ENCODE measurements at regions not wholly inside any gene's neighbourhood (a gene's known extent, or its start where the extent isn't known, plus 50 kb on each side); places are given as distances from the start of the nearest gene placed in this dataset.

GRCh38 chrX:144732588-144732987 lies 514.7 kb upstream of the SPANXN1 start:
- Histone ChIP-seq H3K4me2 (ENCODE audit: low read length) (no peak overlapping the region), H3K9ac (ENCODE audit: low read length) (no peak overlapping the region), H2AFZ (ENCODE audit: low read depth, low read length, poor library complexity, severe bottlenecking) (no peak overlapping the region), H3K36me3 (ENCODE audit: control insufficient read depth in 1 of 2, insufficient read depth in 2 of 2, low read length in 2 of 2) (no peaks in the 10 kb centered on the region), H3K4me1 (ENCODE audit: control insufficient read depth in 1 of 2, insufficient read depth in 2 of 2, low read length in 2 of 2) (no peaks in the 10 kb centered on the region), H3K27me3 (ENCODE audit: insufficient read depth, low read length) (no peaks in the 10 kb centered on the region), H3K27ac (ENCODE audit: low read depth, low read length) (no peak overlapping the region), H4K20me1 (ENCODE audit: insufficient read depth) (no peaks in the 10 kb centered on the region), H3K4me3 (replicated peaks in 1 of 2; ENCODE audit: low read depth in 1 of 2, low read length in 2 of 2) (no peak overlapping the region), H3K79me2 (ENCODE audit: insufficient read depth, low read length) (no peaks in the 10 kb centered on the region), H3K9me2 (ENCODE audit: insufficient read depth) (no peaks in the 10 kb centered on the region), H3K9me3 (ENCODE audit: control insufficient read depth in 1 of 2, insufficient read depth in 1 of 2, low read depth in 1 of 2, low read length in 2 of 2) (no peaks in the 10 kb centered on the region)
- ChIA-PET RAD21 (ENCODE audit: low non-redundant PET in 1 of 2, low total read pairs in 2 of 2, uncharacterized antibody in 2 of 2, unreplicated experiment in 2 of 2) (no interaction called here), POLR2A (no interaction called here), CTCF (no interaction called here)
- BruUV-seq (replicated peaks), result no TSS peak
- DNase-seq (ENCODE audit: low read depth, low spot score) (no peak), ATAC-seq (no peak)
- intact Hi-C loops (cut with micrococcal nuclease), result no loop called here
- TF ChIP-seq CBX3 (IDR thresholded peaks at IDR 0.05; ENCODE audit: low read depth), result no peak
- TF ChIP-seq REST (IDR thresholded peaks at IDR 0.05; ENCODE audit: low read depth), result no peak
- TF ChIP-seq POLR2AphosphoS5 (IDR thresholded peaks at IDR 0.05; ENCODE audit: low read depth, low read length), result no peak
- no peak for TF ChIP-seq JUND (IDR thresholded peaks at IDR 0.05)
- TF ChIP-seq EZH2 (IDR thresholded peaks at IDR 0.05), result no peak
- no peak for TF ChIP-seq ZBTB33 (IDR thresholded peaks at IDR 0.05; ENCODE audit: extremely low read depth, insufficient replicate concordance, low read length)
- TF ChIP-seq FOSL1 (IDR thresholded peaks at IDR 0.05; ENCODE audit: low read depth), result no peak
- TF ChIP-seq ZFX (IDR thresholded peaks at IDR 0.05), result no peak
- TF ChIP-seq EGR1 (IDR thresholded peaks at IDR 0.05; ENCODE audit: low read depth), result no peak
- TF ChIP-seq CEBPB (IDR thresholded peaks at IDR 0.05; ENCODE audit: low read depth), result no peak
- TF ChIP-seq ELF1 (IDR thresholded peaks at IDR 0.05; ENCODE audit: borderline replicate concordance, low read depth), result no peak
- TF ChIP-seq SRF (IDR thresholded peaks at IDR 0.05; ENCODE audit: low read depth), result no peak
- no peak for TF ChIP-seq ATF3 (IDR thresholded peaks at IDR 0.05)
- TF ChIP-seq EZH2phosphoT487 (IDR thresholded peaks at IDR 0.05; ENCODE audit: borderline replicate concordance), result no peak
